ENCODE measurements at regions not wholly inside any gene's neighbourhood (a gene's known extent, or its start where the extent isn't known, plus 50 kb on each side); places are given as distances from the start of the nearest gene placed in this dataset.

DNA sequence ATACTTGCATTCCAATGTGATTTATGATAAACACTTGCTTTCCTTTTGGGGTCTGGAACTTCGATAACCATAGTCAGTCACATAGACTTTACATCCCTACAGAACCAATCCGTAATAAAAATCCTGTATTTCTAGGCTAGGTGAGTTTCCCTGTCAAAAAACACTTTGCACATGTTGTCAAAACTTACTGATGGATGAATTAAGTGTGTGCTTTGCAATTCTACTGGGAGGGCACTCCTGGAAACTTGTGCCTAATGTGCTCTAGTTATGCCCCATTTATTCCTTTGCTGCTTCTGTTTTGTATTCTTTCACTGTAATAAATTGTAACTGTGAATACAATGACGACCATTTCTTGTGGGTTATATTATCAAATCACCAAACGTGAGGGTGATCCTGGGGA, 684.8 kb upstream of the PCDH15 start:
- no peak for FAIRE-seq

GRCh38 chr10:55476129-55476528, 675.1 kb upstream of the PCDH15 start:
- FAIRE-seq: no peak

DNA sequence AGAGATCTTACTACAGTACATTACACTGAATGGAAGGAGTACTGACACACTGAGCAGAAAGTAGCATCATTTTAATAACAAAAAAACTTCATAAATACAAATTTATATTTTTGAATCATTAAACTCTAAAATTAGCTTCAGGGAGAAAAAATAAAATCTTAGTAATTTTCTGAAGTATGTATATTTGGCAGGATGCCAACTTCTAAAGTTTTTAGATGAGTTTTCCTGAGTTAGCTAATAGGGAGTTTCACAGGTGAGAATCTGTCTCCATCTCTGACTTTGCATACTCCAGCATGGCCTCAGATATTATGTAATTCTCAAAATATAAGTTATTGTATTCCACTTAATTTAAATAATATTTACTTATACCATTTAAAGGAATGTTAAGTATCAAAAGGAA, 673.2 kb upstream of the PCDH15 start:
- no peak for FAIRE-seq

GRCh38 chr10:55470840-55471239, 669.8 kb upstream of the PCDH15 start:
- no peak for FAIRE-seq

GRCh38 chr10:55466806-55467504, 665.9 kb upstream of the PCDH15 start:
- no peak for FAIRE-seq

DNA sequence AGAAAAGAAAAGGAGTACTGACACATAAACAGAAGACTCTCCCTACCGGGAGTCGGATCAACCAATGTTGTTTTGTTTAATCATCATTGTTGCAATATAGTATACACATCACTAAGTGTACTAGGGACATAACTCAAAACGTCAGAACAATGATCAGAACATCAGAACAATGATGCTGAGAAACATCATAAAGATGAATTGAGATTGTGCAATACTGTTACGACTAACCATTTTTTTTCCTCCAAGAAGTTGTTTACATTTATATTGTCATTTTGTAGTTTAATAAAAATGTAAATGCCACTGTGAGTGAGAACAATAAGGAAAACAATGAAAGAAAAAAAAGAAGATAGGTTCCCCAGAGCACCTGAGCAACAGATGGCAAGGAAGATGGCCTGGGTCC, 663.1 kb upstream of the PCDH15 start:
- no peak for FAIRE-seq

- FAIRE-seq: no peak
Observed at GRCh38 chr10:55460008-55460407, 659.0 kb upstream of the PCDH15 start.

DNA sequence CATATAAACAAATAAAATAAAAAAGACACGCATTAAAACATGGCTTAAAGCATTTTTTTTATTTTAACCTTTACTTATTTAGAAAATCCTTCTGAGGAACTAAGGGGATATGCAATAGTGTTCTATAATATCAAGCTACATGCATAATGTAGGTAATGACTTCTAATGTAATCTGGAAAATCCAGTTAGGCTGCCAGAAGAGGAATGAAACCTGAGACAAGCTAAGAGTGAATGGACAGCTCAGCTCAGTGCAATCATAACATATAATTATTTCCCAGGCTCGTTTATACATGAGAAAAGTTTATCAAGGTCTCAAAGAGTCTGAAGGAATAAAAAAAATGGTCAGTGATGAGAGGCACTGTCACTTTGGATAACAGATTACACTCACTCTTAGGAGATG, 649.0 kb upstream of the PCDH15 start:
- FAIRE-seq: no peak

DNA sequence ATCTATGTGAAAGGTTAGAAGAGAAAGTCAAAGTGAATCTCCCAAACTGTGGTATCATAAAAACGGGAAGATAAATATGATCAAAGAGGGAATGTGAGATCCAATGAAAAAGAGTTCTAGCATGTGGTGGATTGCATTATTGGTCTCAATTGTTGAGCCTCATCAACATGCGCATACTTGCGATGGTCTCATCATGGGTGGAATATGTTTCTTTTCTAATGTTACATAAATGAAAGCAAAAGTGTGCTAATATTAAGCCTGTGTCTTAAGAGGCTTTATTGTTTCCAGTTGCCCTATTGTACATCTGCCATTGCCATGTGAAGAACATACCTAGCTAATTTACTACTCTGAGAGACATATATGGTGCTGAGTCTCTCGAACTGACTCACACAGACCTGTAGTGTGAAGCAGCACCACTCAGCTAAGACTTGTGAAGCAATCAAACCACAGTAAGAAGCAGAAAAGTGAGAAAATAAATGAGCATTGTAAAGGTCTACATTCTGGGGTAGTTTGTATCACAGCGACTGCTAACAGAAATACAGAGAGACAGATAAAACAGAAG, 645.5 kb upstream of the PCDH15 start:
- FAIRE-seq: no peak

DNA sequence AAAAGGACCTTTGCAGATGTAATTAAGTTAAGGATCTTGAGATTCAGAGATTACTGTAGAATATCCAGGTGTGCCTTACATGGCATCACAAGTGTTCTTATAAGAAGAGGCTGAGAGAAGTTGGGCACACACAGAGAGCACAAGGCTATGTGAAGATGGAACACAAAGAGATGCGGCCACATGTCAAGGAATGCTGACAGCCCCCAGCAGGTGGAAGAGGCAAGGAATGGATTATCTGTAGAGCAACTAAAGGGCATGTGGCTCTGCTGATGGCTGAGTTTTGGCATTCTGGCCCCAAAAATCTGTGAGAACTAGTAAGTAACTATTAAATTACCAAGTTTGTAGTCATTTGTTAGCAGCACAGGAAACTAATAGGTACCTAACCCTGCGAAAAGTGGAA, 640.7 kb upstream of the PCDH15 start:
- FAIRE-seq: no peak

DNA sequence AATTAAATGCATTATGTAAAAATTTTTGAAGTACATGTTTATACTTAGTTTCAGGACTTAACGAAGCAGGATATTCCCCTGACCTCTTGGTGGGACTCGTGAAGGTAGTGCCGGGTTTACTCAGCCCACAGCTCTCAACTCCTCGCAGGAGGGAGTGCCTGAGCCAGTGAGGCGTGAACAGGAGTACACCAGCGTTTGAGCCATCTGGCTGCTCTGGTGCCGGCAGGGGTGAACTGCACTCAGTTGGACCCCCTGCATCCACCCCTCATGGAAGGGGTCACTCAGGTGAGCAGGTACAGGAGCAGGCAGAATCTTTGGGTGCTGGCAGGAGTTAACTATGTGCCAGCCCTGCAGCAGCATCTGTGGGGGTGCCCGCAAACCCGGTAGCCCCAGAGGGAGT, 625.1 kb upstream of the PCDH15 start:
- no peak for FAIRE-seq

- no peak for FAIRE-seq
Observed at GRCh38 chr10:55410415-55410885, 609.4 kb upstream of the PCDH15 start.

- FAIRE-seq: no peak
Observed at GRCh38 chr10:55404094-55404493, 603.1 kb upstream of the PCDH15 start.

- no peak for FAIRE-seq
Observed at GRCh38 chr10:55400075-55400849, 599.2 kb upstream of the PCDH15 start.

- no peak for FAIRE-seq
Observed at GRCh38 chr10:55398497-55398882, 597.5 kb upstream of the PCDH15 start.

DNA sequence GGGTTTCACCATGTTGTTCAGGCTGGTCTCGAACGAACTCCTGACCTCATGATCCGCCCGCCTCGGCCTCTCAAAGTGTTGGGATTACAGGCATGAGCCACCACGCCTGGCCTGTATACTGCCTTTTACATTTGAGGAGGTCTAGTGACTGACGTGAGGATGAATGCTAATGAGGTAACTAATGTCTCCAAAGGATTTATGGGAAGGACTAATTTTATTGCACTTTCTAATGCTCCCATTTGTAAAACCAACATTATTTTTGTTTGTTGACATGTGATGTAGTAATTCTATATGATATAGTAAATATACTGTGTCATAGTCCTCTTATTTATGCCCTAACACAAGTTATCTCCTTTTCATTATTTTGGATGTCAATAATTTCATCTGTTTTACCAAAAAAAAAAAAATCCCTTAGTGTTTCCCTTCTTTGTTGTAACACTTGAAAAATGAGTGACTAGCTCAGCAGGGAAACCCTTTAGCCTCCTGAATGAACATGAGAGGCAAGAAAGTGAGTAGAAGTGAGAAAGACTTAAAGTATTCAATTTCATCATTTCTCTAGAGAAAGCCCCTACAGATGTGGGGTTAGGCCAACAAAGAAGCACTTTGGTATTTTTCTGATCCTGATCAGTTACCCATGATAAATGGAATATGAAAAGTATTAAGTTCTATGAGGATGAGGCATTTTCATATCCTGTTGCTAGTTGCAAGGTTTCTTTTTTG, 596.9 kb upstream of the PCDH15 start:
- no peak for FAIRE-seq

DNA sequence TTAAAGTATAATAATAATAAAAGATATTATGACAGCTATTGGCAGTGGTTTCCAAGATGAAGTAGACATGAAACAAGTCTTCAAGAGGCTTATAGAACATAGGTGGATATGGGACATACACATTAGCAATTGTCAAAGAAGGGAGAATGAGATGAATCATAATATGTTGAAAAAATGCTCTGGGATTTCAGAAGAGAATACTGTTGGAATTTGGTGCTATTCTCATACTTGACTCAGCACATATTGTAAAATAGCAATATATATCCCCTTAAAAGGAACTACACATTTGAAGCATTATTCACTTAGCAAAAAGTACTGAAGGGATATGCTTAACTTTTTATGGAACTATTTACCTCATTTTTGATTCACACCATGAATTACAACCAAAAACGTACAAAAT, 577.2 kb upstream of the PCDH15 start:
- FAIRE-seq: no peak

GRCh38 chr10:55374917-55375316, 573.9 kb upstream of the PCDH15 start:
- FAIRE-seq: no peak

- FAIRE-seq: no peak
Observed at GRCh38 chr10:55374060-55374459, 573.0 kb upstream of the PCDH15 start.

- FAIRE-seq: no peak
Observed at GRCh38 chr10:55369670-55370420, 568.8 kb upstream of the PCDH15 start.

GRCh38 chr10:55368467-55368866, 567.4 kb upstream of the PCDH15 start:
- no peak for FAIRE-seq

DNA sequence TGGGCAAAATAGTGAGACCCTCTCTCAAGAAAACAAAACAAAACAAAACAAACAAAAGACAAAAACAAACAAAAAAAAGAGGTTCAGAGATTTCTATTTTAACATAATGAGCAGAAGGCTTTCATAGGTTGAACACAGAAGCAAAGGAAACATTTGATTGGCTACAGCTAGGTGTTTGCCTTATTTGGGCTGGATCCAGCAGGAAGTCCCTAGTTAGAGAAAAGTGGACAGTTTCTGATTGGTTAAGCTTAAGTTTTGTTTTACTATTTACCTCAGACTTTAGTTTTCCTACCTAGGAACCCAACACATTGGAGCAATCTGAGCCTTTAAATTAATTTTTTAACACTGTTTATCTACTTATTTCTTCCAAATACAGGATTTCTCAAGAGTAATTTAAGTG, 566.5 kb upstream of the PCDH15 start:
- FAIRE-seq: no peak

GRCh38 chr10:55358539-55358938, 557.5 kb upstream of the PCDH15 start:
- no peak for FAIRE-seq
